GM19467 (cell line): ENCODE measurements at regions not wholly inside any gene's neighbourhood (a gene's known extent, or its start where the extent isn't known, plus 50 kb on each side); places are given as distances from the start of the nearest gene placed in this dataset.
"Not testable (repeated sequence)": the region's sequence is repeated elsewhere in the genome, so short reads cannot be mapped to it uniquely, and the experiment has no call there.

ENCODE experiments used
- ATAC-seq: cut with Tn5 transposase; IDR thresholded peaks from one replicate; pipeline ENCODE4 v1.9.1; 2021; ENCODE audit warnings: mild to moderate bottlenecking, moderate library complexity; ENCODE audit not compliant: unreplicated experiment

GRCh38 chr4:86413426-86413825 is 53.6 kb upstream of the MAPK10 start:
- not testable (repeated sequence) for ATAC-seq

DNA sequence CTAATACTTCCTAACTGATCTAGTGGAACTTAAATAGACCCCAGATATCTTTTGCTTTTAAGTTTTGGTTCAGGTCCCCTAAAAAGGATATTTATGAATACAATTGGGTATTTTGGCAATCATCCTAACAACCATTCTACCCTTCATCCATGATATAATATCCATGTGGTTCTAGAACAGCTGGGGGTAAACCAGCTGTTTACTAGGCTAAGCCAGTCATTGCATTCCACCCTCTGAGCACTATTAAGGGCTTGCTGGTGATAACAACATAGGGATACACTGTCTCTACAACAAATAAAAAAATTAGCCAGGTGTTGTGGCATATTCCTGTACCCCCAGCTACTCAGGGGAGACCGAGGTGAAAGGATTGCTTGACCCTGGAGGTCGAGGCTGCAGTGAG is 54.8 kb upstream of the MAPK10 start:
- no peak for ATAC-seq

- no peak for ATAC-seq
These were observed 56.2 kb upstream of the MAPK10 start for GRCh38 chr4:86416081-86416480.

DNA sequence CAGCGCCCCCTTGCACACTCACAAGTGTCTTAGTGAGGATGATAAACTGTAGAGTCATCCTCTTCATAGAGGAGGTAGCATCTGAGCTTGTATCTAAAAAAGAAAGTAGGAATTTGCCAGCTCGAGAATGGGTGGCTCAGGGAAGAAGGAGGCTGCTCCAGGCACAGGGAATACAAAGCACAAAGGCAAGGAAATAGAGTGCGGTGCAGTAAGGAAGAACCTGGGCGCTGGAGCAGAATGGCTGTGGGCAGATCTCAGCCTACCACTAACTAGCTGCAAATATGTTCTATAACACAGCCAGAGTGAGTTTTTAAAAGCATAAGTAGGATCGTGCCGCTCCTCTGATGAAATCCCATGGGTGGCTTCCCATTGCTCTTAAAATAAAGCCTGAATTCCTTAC is 61.6 kb upstream of the MAPK10 start:
- ATAC-seq, result no peak

- no peak for ATAC-seq
These were observed 71.8 kb upstream of the MAPK10 start for GRCh38 chr4:86431543-86432116.

DNA sequence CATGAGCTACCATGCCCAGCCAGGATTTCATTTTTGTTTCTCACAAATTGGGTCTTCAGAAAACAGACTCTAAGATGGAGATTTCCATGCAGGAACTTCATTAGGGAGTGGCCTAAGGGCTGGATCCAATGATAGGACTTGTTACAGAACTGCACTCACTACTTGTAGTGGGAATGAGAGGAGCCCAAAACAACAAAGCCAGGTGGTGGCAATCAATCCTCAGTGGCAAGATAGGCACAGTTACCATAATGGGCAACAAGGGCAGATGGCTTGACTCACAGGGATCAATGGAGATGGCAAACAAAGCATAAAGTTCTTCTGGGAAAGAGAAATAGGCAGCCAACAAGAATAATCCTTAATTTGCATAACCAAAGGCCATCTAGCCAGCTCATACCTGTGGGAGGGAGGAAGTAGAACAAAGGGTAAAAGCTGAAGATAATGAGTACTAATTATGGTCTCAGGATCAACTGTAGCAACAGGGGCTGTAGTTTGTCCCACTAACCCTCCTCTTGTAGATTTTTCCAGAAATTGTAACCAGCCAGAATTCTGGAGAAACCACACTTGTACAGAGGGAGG is 72.8 kb upstream of the MAPK10 start:
- ATAC-seq, result no peak

- ATAC-seq, result no peak
These were observed 79.4 kb upstream of the MAPK10 start for GRCh38 chr4:86439293-86439692.

DNA sequence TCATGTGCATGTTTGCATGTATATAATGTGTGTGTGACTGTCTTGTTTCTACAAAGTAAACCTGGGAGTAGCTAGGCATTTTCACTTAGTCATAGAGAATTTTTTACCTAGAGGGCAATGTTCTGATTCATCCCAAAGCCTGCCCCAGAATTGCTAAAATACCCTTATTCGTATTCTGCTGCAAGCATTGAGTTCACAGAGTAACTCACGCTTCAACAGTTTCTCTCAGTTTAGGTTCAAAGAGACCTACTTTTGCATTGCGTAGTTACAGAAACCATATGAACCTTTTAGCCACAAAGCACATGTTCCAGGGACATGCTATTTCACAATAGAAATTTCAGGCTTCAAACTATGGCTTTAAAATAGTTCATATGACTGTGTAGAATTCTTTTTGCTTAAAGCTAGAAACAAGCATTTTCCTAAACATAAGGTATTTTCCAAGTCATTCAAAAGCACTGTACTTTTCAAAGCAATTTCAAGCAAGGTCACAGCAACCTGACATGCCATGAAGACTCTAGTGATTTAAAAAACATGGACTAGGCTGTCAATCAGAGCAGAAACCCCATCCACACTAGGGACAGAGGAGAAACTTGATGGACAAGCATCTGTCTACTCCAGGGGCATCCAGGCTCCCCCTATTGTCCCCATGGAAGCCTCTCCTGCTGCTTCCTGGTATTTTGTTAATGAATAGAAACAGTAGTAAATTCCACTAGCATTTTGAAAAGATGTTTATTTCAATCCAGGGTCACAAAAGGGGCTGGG is 81.5 kb upstream of the MAPK10 start:
- ATAC-seq, result peak; percentile 54

GRCh38 chr4:86442881-86443280 is 83.0 kb upstream of the MAPK10 start:
- no peak for ATAC-seq

DNA sequence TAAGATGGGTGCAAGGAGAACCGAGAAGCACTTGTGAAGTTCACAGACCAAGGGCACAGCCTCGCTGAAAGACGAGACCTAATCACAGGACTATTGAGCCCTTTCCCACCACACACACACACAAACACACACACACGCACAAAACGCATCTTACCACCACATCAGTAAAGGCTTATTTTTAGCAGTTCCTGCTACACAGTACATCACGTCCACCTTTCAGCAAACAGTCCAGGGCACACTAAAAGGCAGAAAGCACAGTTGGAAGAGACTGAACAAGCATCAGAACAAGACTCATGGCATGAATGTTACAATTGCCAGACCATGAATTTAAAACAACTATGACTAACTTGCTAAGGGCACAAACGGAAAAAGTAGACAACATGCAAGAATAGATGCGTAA is 83.6 kb upstream of the MAPK10 start:
- ATAC-seq, result no peak

- ATAC-seq, result no peak
These were observed 87.1 kb upstream of the MAPK10 start for GRCh38 chr4:86446996-86447395.

GRCh38 chr4:86448871-86449270 is 89.0 kb upstream of the MAPK10 start:
- no peak for ATAC-seq

GRCh38 chr4:86449746-86450588 is 90.1 kb upstream of the MAPK10 start:
- no peak for ATAC-seq

- ATAC-seq, result no peak
These were observed 91.0 kb upstream of the MAPK10 start for GRCh38 chr4:86450861-86451260.

DNA sequence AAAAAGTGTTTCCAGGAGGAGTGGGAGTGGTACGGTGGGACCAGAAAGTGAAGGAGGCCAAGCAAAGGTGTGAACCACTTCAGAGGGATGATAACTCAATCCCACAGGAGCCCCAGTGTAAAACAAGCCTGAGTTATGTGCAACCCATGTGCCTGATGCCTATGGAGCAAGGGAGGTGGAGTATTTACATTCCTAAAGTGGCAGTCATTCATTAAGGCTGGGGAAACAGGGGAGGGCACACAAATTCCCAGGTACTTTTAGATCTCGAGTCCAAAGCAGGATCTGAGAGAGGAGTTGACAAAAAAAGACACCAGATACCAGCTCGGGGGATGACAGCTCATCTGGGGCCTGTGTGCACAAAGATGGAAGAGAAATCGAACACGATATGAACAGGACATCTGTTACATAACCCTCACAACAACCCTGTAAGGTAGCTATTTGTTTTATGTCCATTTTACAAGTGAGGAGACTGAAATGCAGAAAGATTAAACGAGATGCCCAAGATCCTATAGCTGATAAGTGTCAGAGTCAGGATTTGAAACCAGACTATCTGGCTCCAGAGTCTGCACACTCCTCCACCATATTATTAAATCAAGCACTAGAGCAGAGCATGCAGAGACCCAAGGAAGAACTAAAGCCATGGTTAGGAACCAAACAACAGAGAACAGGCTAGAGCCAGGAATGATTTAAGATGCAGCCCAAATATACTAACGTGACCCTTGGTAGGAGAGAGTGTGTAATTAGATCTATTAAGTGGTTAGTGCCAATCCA is 91.9 kb upstream of the MAPK10 start:
- ATAC-seq, result no peak

GRCh38 chr4:86452422-86452891 is 92.6 kb upstream of the MAPK10 start:
- no peak for ATAC-seq

GRCh38 chr4:86452924-86453531 is 93.2 kb upstream of the MAPK10 start:
- ATAC-seq, result no peak

DNA sequence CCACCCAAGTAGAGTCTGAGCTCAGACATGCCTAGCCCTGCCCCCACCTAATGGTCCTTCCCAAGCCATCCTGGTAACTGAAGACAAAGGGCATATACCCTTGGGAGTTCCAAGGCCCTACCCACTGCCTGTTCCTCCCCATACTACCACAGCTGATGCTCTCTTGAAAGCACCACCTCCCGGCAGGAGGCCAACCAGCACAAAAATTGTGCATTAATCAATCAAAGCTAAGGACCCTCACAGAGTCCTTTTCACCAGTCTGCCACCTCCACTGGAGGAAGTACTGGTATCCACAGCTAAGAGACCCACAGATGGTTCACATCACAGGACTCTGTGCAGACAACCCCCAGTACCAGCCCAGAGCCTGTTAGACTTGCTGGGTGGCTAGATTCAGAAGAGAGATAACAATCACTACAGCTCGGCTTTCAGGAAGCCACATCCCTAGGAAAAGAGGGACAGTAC is 93.8 kb upstream of the MAPK10 start:
- ATAC-seq, result not testable (repeated sequence)

GRCh38 chr4:86461849-86462248 is 102.0 kb upstream of the MAPK10 start:
- ATAC-seq, result no peak

GRCh38 chr4:86472377-86473019 is 112.6 kb upstream of the MAPK10 start:
- ATAC-seq, result no peak
